ENCODE measurements at regions not wholly inside any gene's neighbourhood (a gene's known extent, or its start where the extent isn't known, plus 50 kb on each side); places are given as distances from the start of the nearest gene placed in this dataset.

- no peak for DNase-seq (ENCODE audit: low read depth in 2 of 2)
Observed at GRCh38 chr16:5556158-5556810, 458.7 kb upstream of the EEF2KMT start.

- DNase-seq (ENCODE audit: low read depth in 2 of 2), result no peak
Observed at GRCh38 chr16:5551909-5552308, 454.3 kb upstream of the EEF2KMT start.

GRCh38 chr16:5549802-5550201 lies 452.2 kb upstream of the EEF2KMT start:
- DNase-seq (ENCODE audit: low read depth in 2 of 2), result no peak

GRCh38 chr16:5541356-5541755 lies 443.8 kb upstream of the EEF2KMT start:
- no peak for DNase-seq (ENCODE audit: low read depth in 2 of 2)

- no peak for DNase-seq (ENCODE audit: low read depth in 2 of 2)
Observed at GRCh38 chr16:5537347-5537746, 439.8 kb upstream of the EEF2KMT start.

- DNase-seq (ENCODE audit: low read depth in 2 of 2), result no peak
Observed at GRCh38 chr16:5533321-5533888, 435.8 kb upstream of the EEF2KMT start.

GRCh38 chr16:5527817-5528216 lies 430.2 kb upstream of the EEF2KMT start:
- no peak for DNase-seq (ENCODE audit: low read depth in 2 of 2)

GRCh38 chr16:5526826-5527225 lies 429.2 kb upstream of the EEF2KMT start:
- DNase-seq (ENCODE audit: low read depth in 2 of 2), result no peak

GRCh38 chr16:5523829-5524228 lies 426.2 kb upstream of the EEF2KMT start:
- DNase-seq (ENCODE audit: low read depth in 2 of 2), result no peak

GRCh38 chr16:5516115-5516514 lies 418.5 kb upstream of the EEF2KMT start:
- DNase-seq (ENCODE audit: low read depth in 2 of 2), result no peak

- no peak for DNase-seq (ENCODE audit: low read depth in 2 of 2)
Observed at GRCh38 chr16:5512014-5512413, 414.4 kb upstream of the EEF2KMT start.

GRCh38 chr16:5510819-5511370 lies 413.3 kb upstream of the EEF2KMT start:
- no peak for DNase-seq (ENCODE audit: low read depth in 2 of 2)

- DNase-seq (ENCODE audit: low read depth in 2 of 2), result no peak
Observed at GRCh38 chr16:5509794-5510193, 412.2 kb upstream of the EEF2KMT start.

GRCh38 chr16:5509336-5509735 lies 411.7 kb upstream of the EEF2KMT start:
- no peak for DNase-seq (ENCODE audit: low read depth in 2 of 2)

GRCh38 chr16:5508371-5508770 lies 410.8 kb upstream of the EEF2KMT start:
- no peak for DNase-seq (ENCODE audit: low read depth in 2 of 2)

GRCh38 chr16:5506021-5506420 lies 408.4 kb upstream of the EEF2KMT start:
- DNase-seq (ENCODE audit: low read depth in 2 of 2), result no peak

GRCh38 chr16:5505091-5505887 lies 407.7 kb upstream of the EEF2KMT start:
- DNase-seq (ENCODE audit: low read depth in 2 of 2), result no peak

GRCh38 chr16:5504064-5504781 lies 406.6 kb upstream of the EEF2KMT start:
- DNase-seq (ENCODE audit: low read depth in 2 of 2), result no peak

- no peak for DNase-seq (ENCODE audit: low read depth in 2 of 2)
Observed at GRCh38 chr16:5502944-5503343, 405.3 kb upstream of the EEF2KMT start.

- DNase-seq (ENCODE audit: low read depth in 2 of 2), result no peak
Observed at GRCh38 chr16:5502467-5502869, 404.9 kb upstream of the EEF2KMT start.

GRCh38 chr16:5500526-5500925 lies 402.9 kb upstream of the EEF2KMT start:
- no peak for DNase-seq (ENCODE audit: low read depth in 2 of 2)

- DNase-seq (ENCODE audit: low read depth in 2 of 2), result no peak
Observed at GRCh38 chr16:5498562-5498961, 401.0 kb upstream of the EEF2KMT start.
